A673 (cell line): ENCODE measurements at regions not wholly inside any gene's neighbourhood (a gene's known extent, or its start where the extent isn't known, plus 50 kb on each side); places are given as distances from the start of the nearest gene placed in this dataset.

Experiments
- BruUV-seq: library from RNA; stranded (reverse); fragments of 400-500 nt; replicated peaks from 2 replicates; lab custom pipeline; 2021; lab: Mats Ljungman, UMichigan
- CTCF ChIA-PET: fragments of 300-600 bp; sonication (Branson Sonifier 250); formaldehyde crosslinking; loops from one replicate; lab custom pipeline; 2022; ENCODE audit warnings: antibody characterized with exemption; lab: Charles Lee
- POLR2A ChIA-PET: fragments of 300-600 bp; sonication (Branson Sonifier 250); formaldehyde crosslinking; loops from one replicate; lab custom pipeline; 2022; ENCODE audit warnings: antibody characterized with exemption; ENCODE audit not compliant: low non-redundant PET; lab: Charles Lee
- DNase-seq: peaks from one replicate; pipeline ENCODE4 v3.0.0-alpha.2; 2015; ENCODE audit warnings: low spot score
- H3K27ac ChIP-seq: fragments of 200-600 bp; sonication (generic); 2 replicates; pipeline ENCODE4 v1.5.1; 2016; ENCODE audit warnings: mixed run types, low read depth, mild to moderate bottlenecking, mixed read lengths, antibody characterized with exemption, low read length; ENCODE audit not compliant: poor library complexity, severe bottlenecking
- H3K27me3 ChIP-seq: fragments of 200-600 bp; sonication (generic); replicated peaks from 2 replicates; pipeline ENCODE4 v1.6.1; 2017; ENCODE audit warnings: mixed run types, low read depth, mild to moderate bottlenecking, mixed read lengths, antibody characterized with exemption, low read length; ENCODE audit not compliant: insufficient read depth, poor library complexity
- H3K36me3 ChIP-seq: fragments of 200-600 bp; sonication (generic); 2 replicates; pipeline ENCODE4 v1.6.1; 2016; ENCODE audit warnings: mixed run types, mild to moderate bottlenecking, mixed read lengths, antibody characterized with exemption, low read length; ENCODE audit not compliant: insufficient read depth, poor library complexity, severe bottlenecking
- H3K4me1 ChIP-seq: fragments of 200-600 bp; sonication (generic); 2 replicates; pipeline ENCODE4 v1.6.1; 2017; ENCODE audit warnings: mixed run types, mild to moderate bottlenecking, mixed read lengths, antibody characterized with exemption, low read length; ENCODE audit not compliant: insufficient read depth, poor library complexity, severe bottlenecking
- H3K4me3 ChIP-seq: fragments of 200-600 bp; sonication (generic); 2 replicates; pipeline ENCODE4 v1.5.1; 2016; ENCODE audit warnings: low read depth, mixed run types, mild to moderate bottlenecking, mixed read lengths, low read length; ENCODE audit not compliant: poor library complexity, severe bottlenecking
- H3K9me3 ChIP-seq: fragments of 200-600 bp; sonication (generic); 2 replicates; pipeline ENCODE4 v1.6.1; 2016; ENCODE audit warnings: mixed run types, low read depth, mild to moderate bottlenecking, mixed read lengths, antibody characterized with exemption, low read length; ENCODE audit not compliant: poor library complexity, severe bottlenecking
- EZH2 ChIP-seq: fragments of 200-600 bp; sonication (generic); IDR thresholded peaks from 2 replicates; pipeline ENCODE4 v1.6.1; 2017; ENCODE audit warnings: borderline replicate concordance, low read depth, mild to moderate bottlenecking, mixed read lengths, antibody characterized with exemption, low read length; ENCODE audit not compliant: poor library complexity, severe bottlenecking
- intact Hi-C: fragments of 100-400 bp; cut with micrococcal nuclease; formaldehyde crosslinking; loops from one replicate; pipeline ENCODE4 v1.10.0; 2022; ENCODE audit not compliant: unreplicated experiment
- TF ChIP-seq, protein P1 (sequence below): fragments of 300-800, 200-600 bp; sonication (generic); conservative IDR thresholded peaks from 2 replicates; pipeline ENCODE4 v1.5.1; 2017; ENCODE audit warnings: low read depth, mild to moderate bottlenecking, antibody characterized with exemption, low read length, moderate library complexity, mixed read lengths

GRCh38 chr2:59622599-59623308, 930.7 kb downstream of the BCL11A start:
- intact Hi-C loops, result no loop called here
- TF ChIP-seq EZH2, result no peak
- TF ChIP-seq, protein P1, sequence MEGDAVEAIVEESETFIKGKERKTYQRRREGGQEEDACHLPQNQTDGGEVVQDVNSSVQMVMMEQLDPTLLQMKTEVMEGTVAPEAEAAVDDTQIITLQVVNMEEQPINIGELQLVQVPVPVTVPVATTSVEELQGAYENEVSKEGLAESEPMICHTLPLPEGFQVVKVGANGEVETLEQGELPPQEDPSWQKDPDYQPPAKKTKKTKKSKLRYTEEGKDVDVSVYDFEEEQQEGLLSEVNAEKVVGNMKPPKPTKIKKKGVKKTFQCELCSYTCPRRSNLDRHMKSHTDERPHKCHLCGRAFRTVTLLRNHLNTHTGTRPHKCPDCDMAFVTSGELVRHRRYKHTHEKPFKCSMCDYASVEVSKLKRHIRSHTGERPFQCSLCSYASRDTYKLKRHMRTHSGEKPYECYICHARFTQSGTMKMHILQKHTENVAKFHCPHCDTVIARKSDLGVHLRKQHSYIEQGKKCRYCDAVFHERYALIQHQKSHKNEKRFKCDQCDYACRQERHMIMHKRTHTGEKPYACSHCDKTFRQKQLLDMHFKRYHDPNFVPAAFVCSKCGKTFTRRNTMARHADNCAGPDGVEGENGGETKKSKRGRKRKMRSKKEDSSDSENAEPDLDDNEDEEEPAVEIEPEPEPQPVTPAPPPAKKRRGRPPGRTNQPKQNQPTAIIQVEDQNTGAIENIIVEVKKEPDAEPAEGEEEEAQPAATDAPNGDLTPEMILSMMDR, result no peak
- no TSS peak for BruUV-seq
- H3K27ac ChIP-seq, result no peak overlapping the region
- ChIA-PET POLR2A (no interaction called here), CTCF (no interaction called here)
- H3K4me3 ChIP-seq, result no peak overlapping the region
- H3K27me3 ChIP-seq, result no peaks in the 10 kb centered on the region
- H3K9me3 ChIP-seq, result peaks cover 2% of the 10 kb centered on the region
- no peaks in the 10 kb centered on the region for H3K4me1 ChIP-seq
- no peak for DNase-seq
- H3K36me3 ChIP-seq, result no peaks in the 10 kb centered on the region

GRCh38 chr2:59604123-59604522, 949.3 kb downstream of the BCL11A start:
- Histone ChIP-seq H3K36me3 (no peaks in the 10 kb centered on the region), H3K4me3 (no peak overlapping the region), H3K27ac (no peak overlapping the region), H3K27me3 (no peaks in the 10 kb centered on the region), H3K9me3 (peaks cover 3% of the 10 kb centered on the region), H3K4me1 (no peaks in the 10 kb centered on the region)
- CTCF ChIA-PET, result no interaction called here
- intact Hi-C loops, result no loop called here
- no peak for DNase-seq
- no peak for TF ChIP-seq EZH2
- TF ChIP-seq, protein P1, result no peak
- no TSS peak for BruUV-seq
- POLR2A ChIA-PET, result no interaction called here

DNA sequence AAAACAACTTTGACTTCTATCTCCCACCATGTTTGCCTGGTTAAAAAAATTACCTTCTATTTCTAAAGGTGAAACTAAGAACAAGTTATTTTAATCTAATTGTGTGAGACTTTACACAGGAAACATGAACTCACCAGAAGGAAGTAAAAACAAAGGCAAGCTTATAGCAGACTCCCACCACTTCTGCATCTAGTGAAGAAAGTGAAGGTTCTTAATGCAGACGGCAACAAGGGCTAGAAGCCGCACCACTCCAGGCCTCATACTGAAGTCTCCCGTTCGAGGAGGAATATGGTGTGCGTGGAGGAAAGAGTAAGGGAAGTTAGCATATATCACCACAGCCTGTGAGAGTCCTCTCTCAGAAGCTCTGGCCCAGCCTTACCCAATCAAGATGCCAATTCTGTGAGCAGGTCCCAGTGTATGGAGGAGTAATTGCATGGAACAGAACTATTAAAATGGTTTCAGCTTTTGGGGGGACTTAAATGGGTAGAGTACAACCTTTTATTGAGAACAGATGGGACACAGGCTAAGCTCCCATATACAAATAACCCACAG, 958.7 kb downstream of the BCL11A start:
- CTCF ChIA-PET, result no interaction called here
- no peaks in the 10 kb centered on the region for H3K4me1 ChIP-seq
- intact Hi-C loops, result no loop called here
- H3K9me3 ChIP-seq, result no peaks in the 10 kb centered on the region
- no peak for DNase-seq
- POLR2A ChIA-PET, result no interaction called here
- BruUV-seq, result no TSS peak
- H3K36me3 ChIP-seq, result no peaks in the 10 kb centered on the region
- no peaks in the 10 kb centered on the region for H3K27me3 ChIP-seq
- TF ChIP-seq, protein P1, result no peak
- no peak for TF ChIP-seq EZH2
- no peak overlapping the region for H3K4me3 ChIP-seq
- no peak overlapping the region for H3K27ac ChIP-seq
